B cell (primary cell): ENCODE measurements at regions not wholly inside any gene's neighbourhood (a gene's known extent, or its start where the extent isn't known, plus 50 kb on each side); places are given as distances from the start of the nearest gene placed in this dataset.

ENCODE experiments used
- ATAC-seq: fragments of 200-7000 bp; cut with Tn5 transposase; one replicate; pipeline ENCODE4 v1.10.0; 2021; ENCODE audit warnings: low read depth, mild to moderate bottlenecking, moderate number of reproducible peaks, moderate library complexity
- CTCF ChIA-PET: fragments of 350-600 bp; sonication (Branson Sonifier 250); formaldehyde crosslinking; loops from one replicate; lab custom pipeline; 2021; ENCODE audit warnings: antibody characterized with exemption, inconsistent platforms; lab: Charles Lee
- POLR2A ChIA-PET: fragments of 350-600 bp; sonication (Branson Sonifier 250); formaldehyde crosslinking; loops from one replicate; lab custom pipeline; 2021; ENCODE audit warnings: antibody characterized with exemption; lab: Charles Lee
- DNase-seq: peaks from one replicate; pipeline ENCODE4 v3.0.0; 2013
- H2AFZ ChIP-seq: 2 replicates; pipeline ENCODE4 v1.6.1; 2012; ENCODE audit warnings: mild to moderate bottlenecking, low read depth, low read length; ENCODE audit not compliant: insufficient read depth, poor library complexity, severe bottlenecking
- H3K27ac ChIP-seq, 2 donors: 1 replicate in 1 of 2; 2 replicates in 1 of 2; pipeline ENCODE4 v1.5.1; 2012 to 2013; ENCODE audit warnings: low read length in 2 of 2, mild to moderate bottlenecking in 2 of 2, moderate library complexity in 1 of 2
- H3K27me3 ChIP-seq, 4 experiments: fragments of 200-600 bp in 1 of 4; sonication (generic) in 1 of 4; replicated peaks in 1 of 4; 1 replicate in 2 of 4; 2 replicates in 2 of 4; pipeline versions ENCODE4 v1.6.1 to v1.7.0; 2013 to 2016; ENCODE audit warnings: low read length in 3 of 4, mild to moderate bottlenecking in 2 of 4, mixed read lengths in 1 of 4, moderate library complexity in 1 of 4; ENCODE audit not compliant: insufficient read depth in 4 of 4, control insufficient read depth in 3 of 4; ENCODE audit errors: control extremely low read depth in 1 of 4
- H3K36me3 ChIP-seq, 2 experiments: replicated peaks in 1 of 2; 1 replicate in 1 of 2; 2 replicates in 1 of 2; pipeline versions ENCODE4 v1.6.1 to v1.7.1; 2013; ENCODE audit warnings: low read length in 1 of 2; ENCODE audit not compliant: insufficient read depth in 2 of 2, control insufficient read depth in 1 of 2; ENCODE audit errors: control extremely low read depth in 1 of 2, extremely low read depth in 1 of 2
- H3K4me1 ChIP-seq, 2 donors: fragments of 200-600 bp in 1 of 2; sonication (generic) in 1 of 2; 1 replicate in 1 of 2; 2 replicates in 1 of 2; pipeline versions ENCODE4 v1.5.1 to v1.6.1; 2013 to 2017; ENCODE audit warnings: low read length in 2 of 2; ENCODE audit not compliant: control insufficient read depth in 2 of 2, insufficient read depth in 2 of 2
- H3K4me2 ChIP-seq: replicated peaks from 2 replicates; pipeline ENCODE3; 2012; ENCODE audit warnings: mild to moderate bottlenecking, low read depth, low read length; ENCODE audit not compliant: poor library complexity, severe bottlenecking
- H3K4me3 ChIP-seq, 5 experiments: fragments of 200-600 bp in 1 of 5; sonication (generic) in 1 of 5; 1 replicate in 3 of 5; 2 replicates in 2 of 5; pipeline versions ENCODE4 v1.5.1 to v1.7.0; 2011 to 2016; ENCODE audit warnings: low read length in 4 of 5, mild to moderate bottlenecking in 4 of 5, low read depth in 2 of 5, control low read depth in 1 of 5, moderate library complexity in 1 of 5; ENCODE audit not compliant: insufficient read depth in 1 of 5; ENCODE audit errors: control extremely low read depth in 1 of 5, extremely low read depth in 1 of 5
- H3K79me2 ChIP-seq: fragments of 200-600 bp; sonication (generic); one replicate; pipeline ENCODE4 v1.6.0; 2016; ENCODE audit warnings: low read length; ENCODE audit not compliant: control insufficient read depth, insufficient read depth
- H3K9ac ChIP-seq: fragments of 200-600 bp; sonication (generic); 2 replicates; pipeline ENCODE4 v1.6.1; 2017; ENCODE audit warnings: mild to moderate bottlenecking, low read length, moderate library complexity
- H3K9me3 ChIP-seq, 3 donors: one replicate each; pipeline versions ENCODE4 v1.6.1 to v1.7.1; 2013; ENCODE audit warnings: low read length in 2 of 3; ENCODE audit not compliant: control insufficient read depth in 2 of 3, insufficient read depth in 1 of 3; ENCODE audit errors: control extremely low read depth in 1 of 3
- H4K20me1 ChIP-seq: 2 replicates; pipeline ENCODE4 v1.6.0; 2012; ENCODE audit warnings: mild to moderate bottlenecking, low read length; ENCODE audit not compliant: insufficient read depth, control insufficient read depth, poor library complexity, severe bottlenecking
- H3K27ac Mint-ChIP-seq: one replicate; pipeline ENCODE4 v1.8.0; 2021; ENCODE audit warnings: mixed read lengths
- H3K27me3 Mint-ChIP-seq: one replicate; pipeline ENCODE4 v1.8.0; 2021; ENCODE audit warnings: mixed read lengths
- H3K4me1 Mint-ChIP-seq: one replicate; pipeline ENCODE4 v1.8.0; 2021; ENCODE audit warnings: mixed read lengths
- H3K4me3 Mint-ChIP-seq: one replicate; pipeline ENCODE4 v1.8.0; 2021; ENCODE audit warnings: mixed read lengths
- H3K9me3 Mint-ChIP-seq: one replicate; pipeline ENCODE4 v1.8.0; 2022; ENCODE audit warnings: mixed read lengths; ENCODE audit not compliant: insufficient read depth
- CTCF ChIP-seq: fragments of 200-600 bp; IDR thresholded peaks from one replicate; pipeline ENCODE4 v1.8.0; 2022; ENCODE audit warnings: antibody characterized with exemption, mild to moderate bottlenecking
- EZH2 ChIP-seq: IDR thresholded peaks from 2 replicates; pipeline ENCODE4 v1.6.1; 2012; ENCODE audit warnings: borderline replicate concordance, low read depth, mild to moderate bottlenecking, moderate library complexity, low read length; ENCODE audit not compliant: insufficient read depth, poor library complexity, severe bottlenecking
- WGBS: methylation state at CpG from one replicate; pipeline ENCODE4 v1.1.5; 2013; ENCODE audit warnings: missing lambda C conversion rate; ENCODE audit not compliant: insufficient coverage; 5-methylcytosine and 5-hydroxymethylcytosine counted together
- intact Hi-C: fragments of 100-400 bp; cut with micrococcal nuclease; formaldehyde crosslinking; loops from one replicate; pipeline ENCODE4 v1.10.0; 2022

- no peaks in the 10 kb centered on the region for H3K79me2 ChIP-seq
Measured at GRCh38 chr1:98221923-98222322, 301.1 kb upstream of the DPYD start.

GRCh38 chr1:98217601-98218000, 296.8 kb upstream of the DPYD start:
- POLR2A ChIA-PET, result no interaction called here
- intact Hi-C loops, result no loop called here
- WGBS, result no CpG with 5 or more reads among the region's 2 CpGs
- H3K9me3 ChIP-seq, result no peaks in the 10 kb centered on the region
- no peak overlapping the region for H3K9ac ChIP-seq
- H3K27ac ChIP-seq, result no peak overlapping the region
- DNase-seq (no peak), ATAC-seq (no peak)
- Mint-ChIP-seq H3K27ac (no peak overlapping the region), H3K9me3 (no peaks in the 10 kb centered on the region), H3K4me1 (no peaks in the 10 kb centered on the region), H3K4me3 (no peak overlapping the region), H3K27me3 (no peaks in the 10 kb centered on the region)
- no peak overlapping the region for H2AFZ ChIP-seq
- H3K4me2 ChIP-seq, result no peak overlapping the region
- H3K4me1 ChIP-seq, result no peaks in the 10 kb centered on the region
- CTCF ChIA-PET, result no interaction called here
- no peak overlapping the region for H3K4me3 ChIP-seq
- no peaks in the 10 kb centered on the region for H3K79me2 ChIP-seq
- no peaks in the 10 kb centered on the region for H3K36me3 ChIP-seq
- no peak for TF ChIP-seq CTCF
- no peak for TF ChIP-seq EZH2
- H3K27me3 ChIP-seq, result no peaks in the 10 kb centered on the region
- no peaks in the 10 kb centered on the region for H4K20me1 ChIP-seq

More at GRCh38 chr1:98221923-98222322, 301.1 kb upstream of the DPYD start:
- Histone ChIP-seq H2AFZ (no peak overlapping the region), H3K9ac (no peak overlapping the region), H3K4me2 (no peak overlapping the region), H3K4me3 (no peak overlapping the region), H3K36me3 (no peaks in the 10 kb centered on the region), H3K27ac (no peak overlapping the region), H3K27me3 (no peaks in the 10 kb centered on the region), H3K9me3 (no peaks in the 10 kb centered on the region), H3K4me1 (no peaks in the 10 kb centered on the region), H4K20me1 (no peaks in the 10 kb centered on the region)
- DNase-seq, result no peak
- 86% methylated on average over 2 of the region's 3 CpGs for WGBS
- intact Hi-C loops, result no loop called here
- TF ChIP-seq EZH2, result no peak
- TF ChIP-seq CTCF, result no peak
- CTCF ChIA-PET, result no interaction called here
- POLR2A ChIA-PET, result no interaction called here
- no peaks in the 10 kb centered on the region for H3K27me3 Mint-ChIP-seq
- no peaks in the 10 kb centered on the region for H3K9me3 Mint-ChIP-seq
- no peak overlapping the region for H3K4me3 Mint-ChIP-seq
- no peak overlapping the region for H3K27ac Mint-ChIP-seq
- H3K4me1 Mint-ChIP-seq, result no peaks in the 10 kb centered on the region
- no peak for ATAC-seq
